Kidney (tissue), 13 donors: ENCODE measurements at regions not wholly inside any gene's neighbourhood (a gene's known extent, or its start where the extent isn't known, plus 50 kb on each side); places are given as distances from the start of the nearest gene placed in this dataset.

Experiments
- DNase-seq, 5 donors: peaks; one replicate each; pipeline ENCODE4 v3.0.0-alpha.2; 2013 to 2020
- FAIRE-seq: peaks from 2 replicates; lab custom pipeline; 2012; peaks lifted over from hg19 to GRCh38; lab: Jason Lieb, UNC
- H3K27ac ChIP-seq, 2 donors: one replicate each; pipeline ENCODE4 v1.7.0; 2013; ENCODE audit warnings: low read depth in 2 of 2, low read length in 2 of 2, inconsistent platforms in 1 of 2
- H3K27me3 ChIP-seq: one replicate; pipeline ENCODE4 v1.7.1; 2013; ENCODE audit warnings: low read length, inconsistent platforms; ENCODE audit not compliant: control insufficient read depth, insufficient read depth
- H3K36me3 ChIP-seq, 3 donors: one replicate each; pipeline versions ENCODE4 v1.7.0 to v1.7.1; 2013; ENCODE audit warnings: low read length in 3 of 3, control low read depth in 1 of 3, inconsistent platforms in 1 of 3; ENCODE audit not compliant: insufficient read depth in 3 of 3, control insufficient read depth in 2 of 3
- H3K4me1 ChIP-seq, 3 donors: one replicate each; pipeline versions ENCODE4 v1.7.0 to v1.7.1; 2013; ENCODE audit warnings: low read length in 3 of 3, inconsistent platforms in 1 of 3, low read depth in 1 of 3; ENCODE audit not compliant: control insufficient read depth in 2 of 3, insufficient read depth in 2 of 3
- H3K4me3 ChIP-seq, 3 donors: one replicate each; pipeline versions ENCODE4 v1.7.0 to v1.8.1; 2013; ENCODE audit warnings: low read length in 3 of 3, control low read depth in 1 of 3, inconsistent platforms in 1 of 3
- H3K9ac ChIP-seq, 3 donors: one replicate each; pipeline versions ENCODE4 v1.7.0 to v1.7.1; 2013; ENCODE audit warnings: low read length in 3 of 3, control low read depth in 1 of 3, inconsistent platforms in 1 of 3
- H3K9me3 ChIP-seq, 3 donors: one replicate each; pipeline versions ENCODE4 v1.7.0 to v1.7.1; 2013; ENCODE audit warnings: low read length in 3 of 3, control low read depth in 1 of 3, inconsistent platforms in 1 of 3; ENCODE audit not compliant: control insufficient read depth in 2 of 3, insufficient read depth in 1 of 3
- CTCF ChIP-seq: IDR thresholded peaks from 3 replicates; pipeline ENCODE4 v1.5.1; 2012; ENCODE audit warnings: mild to moderate bottlenecking, moderate library complexity, borderline replicate concordance; ENCODE audit not compliant: insufficient read depth; ENCODE audit errors: extremely low read depth
- intact Hi-C: fragments of 100-400 bp; cut with DNase I; formaldehyde crosslinking; loops from one replicate; pipeline ENCODE4 v1.11.1; 2022
- donor health status: control.
- donor health status: control.
- donor health status: control.
- donor health status: control.
- donor health status: control.
- donor health status: DM: yes; HTN: yes; CAD: no.
- donor health status: Normal renal cell carcinoma (clear cell type).

- FAIRE-seq = no peak
- H3K4me3 ChIP-seq = no peak overlapping the region
- DNase-seq = no peak
- H3K36me3 ChIP-seq = no peaks in the 10 kb centered on the region
- intact Hi-C loops = no loop called here
- H3K27ac ChIP-seq = no peak overlapping the region
- TF ChIP-seq CTCF = no peak
- H3K27me3 ChIP-seq = no peaks in the 10 kb centered on the region
- no peaks in the 10 kb centered on the region for H3K9me3 ChIP-seq
- H3K4me1 ChIP-seq = peaks cover 0 to 9% (median 5%) of the 10 kb centered on the region in 3 donors
- no peak overlapping the region for H3K9ac ChIP-seq
Measured at GRCh38 chr1:234748066-234748465, 138.1 kb upstream of the IRF2BP2 start.

- no peak for TF ChIP-seq CTCF
- Histone ChIP-seq H3K27me3 (no peaks in the 10 kb centered on the region), H3K4me3 (no peak overlapping the region), H3K9me3 (no peaks in the 10 kb centered on the region), H3K4me1 (peaks cover 0 to 9% (median 5%) of the 10 kb centered on the region in 3 donors), H3K9ac (no peak overlapping the region), H3K36me3 (no peaks in the 10 kb centered on the region), H3K27ac (no peak overlapping the region)
- intact Hi-C loops = no loop called here
- FAIRE-seq = no peak
- DNase-seq = no peak
Measured at GRCh38 chr1:234746798-234747196, 136.8 kb upstream of the IRF2BP2 start.

- FAIRE-seq = no peak
Measured at GRCh38 chr1:234745844-234746797, 136.1 kb upstream of the IRF2BP2 start.

More at GRCh38 chr1:234745844-234746797, 136.1 kb upstream of the IRF2BP2 start:
- no peak for TF ChIP-seq CTCF
- Histone ChIP-seq H3K27me3 (no peaks in the 10 kb centered on the region), H3K27ac (no peak overlapping the region), H3K4me1 (peaks cover 0 to 9% (median 5%) of the 10 kb centered on the region in 3 donors), H3K9me3 (no peaks in the 10 kb centered on the region), H3K4me3 (no peak overlapping the region), H3K36me3 (no peaks in the 10 kb centered on the region), H3K9ac (no peak overlapping the region)
- peak in 3 of 5 donors; percentile 45 to 82 (median 77) for DNase-seq
- intact Hi-C loops = no loop called here
